Gastrocnemius medialis (tissue), 4 donors: ENCODE measurements at regions not wholly inside any gene's neighbourhood (a gene's known extent, or its start where the extent isn't known, plus 50 kb on each side); places are given as distances from the start of the nearest gene placed in this dataset.

Experiments used
- ATAC-seq, 2 donors: fragments of 150-250 bp; one replicate each; pipeline ENCODE4 v1.9.1; 2016
- DNase-seq, 2 donors: peaks; one replicate each; pipeline ENCODE4 v3.0.0-alpha.2; 2019
- H3K27ac ChIP-seq, 4 donors: fragments of 200-600 bp; sonication (generic); 1 replicate in 1 of 4; 2 replicates in 3 of 4; pipeline ENCODE4 v1.5.1; 2016 to 2018; ENCODE audit warnings: mild to moderate bottlenecking in 2 of 4, moderate library complexity in 1 of 4
- H3K27me3 ChIP-seq, 3 donors: fragments of 200-600 bp; sonication (generic) in 2 of 3; 1 replicate in 1 of 3; 2 replicates in 2 of 3; pipeline versions ENCODE4 v1.5.1 to v1.6.0; 2016 to 2019; ENCODE audit warnings: mild to moderate bottlenecking in 1 of 3, moderate library complexity in 1 of 3
- H3K36me3 ChIP-seq, 2 donors: fragments of 200-600 bp; sonication (generic) in 1 of 2; one replicate each; pipeline ENCODE4 v1.5.1; 2017 to 2018
- H3K4me1 ChIP-seq, 2 donors: fragments of 200-600 bp; sonication (generic) in 1 of 2; one replicate each; pipeline ENCODE4 v1.5.1; 2016 to 2017; ENCODE audit warnings: mild to moderate bottlenecking in 2 of 2
- H3K4me3 ChIP-seq, 4 donors: fragments of 200-600 bp; sonication (generic) in 3 of 4; 1 replicate in 1 of 4; 2 replicates in 3 of 4; pipeline ENCODE4 v1.5.1; 2016 to 2019; ENCODE audit warnings: mild to moderate bottlenecking in 2 of 4
- H3K9me3 ChIP-seq, 3 donors: fragments of 200-600 bp; sonication (generic) in 2 of 3; 1 replicate in 1 of 3; 2 replicates in 2 of 3; pipeline ENCODE4 v1.5.1; 2016 to 2019
- CTCF ChIP-seq, 5 experiments: fragments of 450-650 bp in 3 of 5; fragments of 200-600 bp in 2 of 5; sonication (generic) in 2 of 5; IDR thresholded peaks in 4 of 5; conservative IDR thresholded peaks in 1 of 5; 1 replicate in 4 of 5; 2 replicates in 1 of 5; pipeline ENCODE4 v1.5.1; 2016 to 2019; ENCODE audit warnings: antibody characterized with exemption in 5 of 5, mild to moderate bottlenecking in 3 of 5, moderate library complexity in 3 of 5
- POLR2A ChIP-seq, 2 donors: fragments of 450-650 bp; IDR thresholded peaks; one replicate each; pipeline ENCODE4 v1.6.1; 2017; ENCODE audit warnings: antibody characterized with exemption in 2 of 2, mild to moderate bottlenecking in 2 of 2, moderate library complexity in 2 of 2
- in situ Hi-C, 4 donors: fragments of 200-750 bp; cut with MboI; loops; one replicate each; pipeline versions ENCODE4 v1.15.0 to v1.8.0; 2017; ENCODE audit warnings: low sequenced_read_pairs in 4 of 4
- intact Hi-C: fragments of 100-400 bp; cut with DNase I; formaldehyde crosslinking; loops from one replicate; pipeline ENCODE4 v1.15.1; 2023; ENCODE audit warnings: low total_unique reads

DNA sequence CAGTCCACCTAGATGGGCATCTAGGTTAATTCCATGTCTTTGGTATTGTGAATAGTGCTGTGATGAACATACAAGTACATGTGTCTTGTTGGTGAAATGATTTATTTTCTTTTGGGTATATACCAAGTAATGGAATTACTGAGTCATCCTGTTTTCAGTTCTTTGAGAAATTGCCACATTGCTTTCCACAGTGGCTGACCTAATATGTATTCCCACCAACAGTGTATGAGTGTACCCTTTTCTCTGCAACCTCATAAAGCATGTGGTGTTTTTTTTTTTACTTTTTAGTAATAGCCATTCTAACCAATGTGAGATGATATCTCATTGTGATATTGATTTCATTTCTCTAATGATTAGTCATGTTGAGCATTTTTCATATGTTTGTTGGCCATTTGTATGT is 86.0 kb upstream of the NDN start:
- no peak for DNase-seq
- no peak overlapping the region for H3K4me3 ChIP-seq
- ATAC-seq, result no peak
- no peaks in the 10 kb centered on the region for H3K36me3 ChIP-seq
- no peaks in the 10 kb centered on the region for H3K27me3 ChIP-seq
- in situ Hi-C loops (no loop called here), intact Hi-C loops (no loop called here)
- H3K9me3 ChIP-seq, result no peaks in the 10 kb centered on the region
- TF ChIP-seq CTCF (IDR thresholded peaks at IDR 0.05 in 4 of 5, conservative IDR thresholded peaks at IDR 0.05 in 1 of 5), result no peak
- TF ChIP-seq POLR2A (IDR thresholded peaks at IDR 0.05), result no peak
- H3K4me1 ChIP-seq, result no peaks in the 10 kb centered on the region
- H3K27ac ChIP-seq, result no peak overlapping the region

DNA sequence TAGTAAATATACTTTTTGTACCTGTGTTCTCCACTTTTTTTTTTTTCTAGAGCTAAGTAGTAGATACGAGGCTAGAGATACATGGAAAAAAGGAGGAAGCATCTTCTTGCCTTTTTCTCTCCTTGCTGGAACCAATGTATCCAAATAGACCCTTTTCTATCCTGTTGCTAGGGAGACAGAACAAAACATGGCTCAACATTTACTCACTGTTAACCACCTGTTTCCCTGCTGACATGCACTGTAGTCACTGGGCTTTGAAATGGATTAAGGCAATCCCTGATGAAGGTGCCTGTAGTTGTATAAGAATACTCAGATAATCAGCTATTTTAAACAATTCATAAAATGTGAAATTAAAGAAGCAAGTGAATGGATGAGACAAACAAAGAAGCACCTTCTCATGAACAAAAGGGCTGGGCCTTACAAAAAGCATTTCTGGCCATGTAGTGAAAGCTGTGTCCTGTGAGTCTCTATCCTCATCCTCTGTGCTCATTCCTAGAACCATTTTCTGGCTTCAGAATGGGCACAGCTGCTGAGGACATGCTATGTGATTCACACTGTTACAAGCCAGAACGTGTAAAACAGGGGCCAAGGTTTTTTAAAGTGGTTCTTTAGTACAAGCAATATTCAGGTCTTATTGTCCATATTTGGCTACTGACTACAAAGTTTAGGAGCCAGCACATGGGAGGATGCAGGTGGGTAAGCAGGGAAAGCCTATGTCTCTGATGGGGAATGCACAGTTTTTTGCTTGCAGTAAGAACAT is 100.4 kb upstream of the NDN start:
- DNase-seq (no peak), ATAC-seq (no peak)
- Histone ChIP-seq H3K4me1 (no peaks in the 10 kb centered on the region), H3K27me3 (no peaks in the 10 kb centered on the region), H3K9me3 (no peaks in the 10 kb centered on the region), H3K4me3 (no peak overlapping the region), H3K27ac (no peak overlapping the region), H3K36me3 (no peaks in the 10 kb centered on the region)
- in situ Hi-C loops, result no loop called here
- TF ChIP-seq POLR2A (IDR thresholded peaks at IDR 0.05) (no peak), CTCF (IDR thresholded peaks at IDR 0.05 in 4 of 5, conservative IDR thresholded peaks at IDR 0.05 in 1 of 5) (no peak)
- intact Hi-C loops, result no loop called here

- in situ Hi-C loops (no loop called here), intact Hi-C loops (no loop called here)
- DNase-seq (no peak), ATAC-seq (no peak)
- H3K27me3 ChIP-seq, result no peaks in the 10 kb centered on the region
- no peak overlapping the region for H3K27ac ChIP-seq
- no peaks in the 10 kb centered on the region for H3K4me1 ChIP-seq
- no peak overlapping the region for H3K4me3 ChIP-seq
- H3K36me3 ChIP-seq, result no peaks in the 10 kb centered on the region
- TF ChIP-seq POLR2A (IDR thresholded peaks at IDR 0.05), result no peak
- no peak for TF ChIP-seq CTCF (IDR thresholded peaks at IDR 0.05 in 4 of 5, conservative IDR thresholded peaks at IDR 0.05 in 1 of 5)
- H3K9me3 ChIP-seq, result no peaks in the 10 kb centered on the region
Observed at GRCh38 chr15:23793191-23793680, 106.1 kb upstream of the NDN start.

GRCh38 chr15:23797747-23798446 is 110.8 kb upstream of the NDN start:
- TF ChIP-seq CTCF (IDR thresholded peaks at IDR 0.05 in 4 of 5, conservative IDR thresholded peaks at IDR 0.05 in 1 of 5), result no peak
- no peak for TF ChIP-seq POLR2A (IDR thresholded peaks at IDR 0.05)
- H3K27ac ChIP-seq, result no peak overlapping the region
- intact Hi-C loops, result no loop called here
- no peaks in the 10 kb centered on the region for H3K9me3 ChIP-seq
- H3K27me3 ChIP-seq, result no peaks in the 10 kb centered on the region
- DNase-seq (no peak), ATAC-seq (no peak)
- H3K36me3 ChIP-seq, result no peaks in the 10 kb centered on the region
- in situ Hi-C loops, result no loop called here
- no peak overlapping the region for H3K4me3 ChIP-seq
- no peaks in the 10 kb centered on the region for H3K4me1 ChIP-seq
